ENCODE measurements at regions not wholly inside any gene's neighbourhood (a gene's known extent, or its start where the extent isn't known, plus 50 kb on each side); places are given as distances from the start of the nearest gene placed in this dataset.

GRCh38 chr4:95625020-95625419 lies 76.2 kb upstream of the UNC5C start:
- Histone ChIP-seq H3K4me1 (peaks cover 15% of the 10 kb centered on the region), H3K27me3 (no peaks in the 10 kb centered on the region), H3K4me3 (ENCODE audit: low read depth, low read length) (no peak overlapping the region), H3K36me3 (no peaks in the 10 kb centered on the region), H3K9me3 (no peaks in the 10 kb centered on the region)
- TF ChIP-seq CTCF (IDR thresholded peaks at IDR 0.05; ENCODE audit: low read depth, low read length), result no peak
- DNase-seq, result peak; percentile 30

DNA sequence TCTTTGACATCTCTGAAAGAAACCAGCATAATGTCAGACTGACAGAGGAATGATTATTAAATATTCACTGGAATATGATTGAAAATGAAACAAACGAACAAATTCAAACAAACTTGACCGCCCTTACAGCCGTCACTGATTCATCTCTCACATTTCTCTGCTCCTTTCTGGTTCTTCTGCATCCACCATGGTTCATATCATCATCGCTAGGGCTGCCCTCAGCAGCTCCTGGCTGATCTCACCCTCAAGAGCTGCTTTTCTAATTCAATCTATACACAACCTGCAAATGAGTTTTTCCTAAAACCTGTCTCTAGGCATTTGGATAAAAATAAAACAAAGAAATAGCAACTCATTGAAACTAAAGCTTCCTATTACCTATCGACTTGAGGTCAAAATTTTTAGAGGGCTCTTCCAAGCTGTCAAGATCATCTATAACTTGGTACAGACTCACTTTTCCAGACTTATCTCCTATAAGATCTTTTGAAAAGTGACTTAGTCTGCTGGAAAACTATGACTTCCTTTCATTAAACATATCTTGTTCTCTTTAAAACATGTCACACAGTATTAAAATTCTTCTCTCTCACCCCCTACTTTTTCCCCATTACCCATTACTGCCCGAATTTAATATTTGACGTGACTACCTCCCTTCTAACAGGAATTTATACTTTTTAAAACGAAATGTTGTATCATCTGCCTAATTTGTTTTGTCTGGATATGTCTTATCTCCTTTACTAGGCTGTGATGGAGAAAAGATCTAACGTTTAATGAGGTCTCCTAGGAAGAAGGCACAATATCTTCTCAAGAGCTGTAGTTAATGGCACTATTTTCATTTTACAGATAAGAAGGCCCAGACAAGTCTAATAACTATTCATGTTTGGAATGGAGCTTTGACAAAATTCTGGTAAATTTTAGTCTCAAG lies 71.0 kb upstream of the UNC5C start:
- H3K4me1 ChIP-seq, result peaks cover 10% of the 10 kb centered on the region
- no peak for TF ChIP-seq CTCF (IDR thresholded peaks at IDR 0.05; ENCODE audit: low read depth, low read length)
- no peak for DNase-seq

DNA sequence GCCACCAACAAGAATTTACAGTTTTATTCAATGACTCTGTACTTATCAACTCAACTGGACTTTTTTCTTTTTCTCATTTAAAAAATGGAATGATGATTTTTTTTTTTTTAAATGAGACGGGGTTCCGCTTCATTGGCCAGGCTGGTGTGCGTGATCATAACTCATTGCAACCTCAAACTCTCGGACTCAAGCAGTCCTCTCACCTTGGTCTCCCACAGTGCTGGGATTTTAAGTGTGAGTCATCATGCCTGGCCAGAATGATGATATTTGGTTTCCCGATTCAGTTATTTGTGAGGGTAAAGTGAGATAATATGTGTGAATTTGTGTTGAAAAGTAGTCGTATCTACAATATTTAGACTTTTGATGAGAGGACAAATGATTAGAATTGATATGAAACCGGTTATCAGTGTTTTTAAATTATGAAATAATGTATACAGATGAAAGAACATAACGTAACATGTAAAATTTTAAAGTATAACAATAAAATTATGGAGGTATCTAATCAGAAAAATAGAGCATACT lies 66.0 kb upstream of the UNC5C start:
- TF ChIP-seq CTCF (IDR thresholded peaks at IDR 0.05; ENCODE audit: low read depth, low read length), result no peak
- H3K4me1 ChIP-seq, result no peaks in the 10 kb centered on the region; the same call in 1 of the 2 replicates
- no peak for DNase-seq
- H3K27me3 ChIP-seq, result no peaks in the 10 kb centered on the region
- H3K4me3 ChIP-seq (ENCODE audit: low read depth, low read length), result no peak overlapping the region
- no peaks in the 10 kb centered on the region for H3K9me3 ChIP-seq
- no peaks in the 10 kb centered on the region for H3K36me3 ChIP-seq

More for the DNA sequence above, 71.0 kb upstream of the UNC5C start:
- Histone ChIP-seq H3K9me3 (no peaks in the 10 kb centered on the region), H3K4me3 (ENCODE audit: low read depth, low read length) (no peak overlapping the region), H3K27me3 (no peaks in the 10 kb centered on the region), H3K36me3 (no peaks in the 10 kb centered on the region)

DNA sequence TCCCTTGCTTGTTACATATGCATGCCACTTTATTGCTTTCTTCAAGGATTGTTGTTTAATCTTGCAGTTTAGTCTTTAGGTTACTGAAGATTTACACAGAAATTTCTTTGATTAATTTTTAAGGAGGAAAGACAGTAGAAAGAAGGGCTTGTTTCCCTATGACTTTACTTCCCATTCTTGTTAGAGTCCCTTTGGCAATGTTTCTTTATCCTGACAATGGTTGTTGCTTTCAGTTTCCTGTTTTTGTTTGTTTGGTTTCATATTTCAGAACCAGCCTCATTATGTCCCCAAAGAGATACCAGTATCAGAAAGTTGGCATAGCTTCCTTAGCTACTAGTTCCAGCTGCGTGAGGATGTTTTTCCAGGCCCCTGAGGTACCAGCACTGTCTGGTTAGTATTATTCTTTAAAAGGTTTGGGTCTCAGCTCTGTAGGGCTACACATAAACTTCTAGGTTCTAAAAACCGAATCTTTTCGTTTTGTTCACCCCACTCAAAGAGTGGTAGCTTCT lies 61.3 kb upstream of the UNC5C start:
- no peaks in the 10 kb centered on the region for H3K9me3 ChIP-seq
- H3K4me1 ChIP-seq, result no peaks in the 10 kb centered on the region
- TF ChIP-seq CTCF (IDR thresholded peaks at IDR 0.05; ENCODE audit: low read depth, low read length), result no peak
- no peak overlapping the region for H3K4me3 ChIP-seq (ENCODE audit: low read depth, low read length)
- no peaks in the 10 kb centered on the region for H3K36me3 ChIP-seq
- no peak for DNase-seq
- no peaks in the 10 kb centered on the region for H3K27me3 ChIP-seq

- H3K36me3 ChIP-seq, result no peaks in the 10 kb centered on the region
- TF ChIP-seq CTCF (IDR thresholded peaks at IDR 0.05; ENCODE audit: low read depth, low read length), result no peak
- no peak for DNase-seq
- H3K4me1 ChIP-seq, result no peaks in the 10 kb centered on the region
- H3K27me3 ChIP-seq, result no peaks in the 10 kb centered on the region
- no peak overlapping the region for H3K4me3 ChIP-seq (ENCODE audit: low read depth, low read length)
- no peaks in the 10 kb centered on the region for H3K9me3 ChIP-seq
These were observed 58.0 kb upstream of the UNC5C start for GRCh38 chr4:95606739-95607138.

DNA sequence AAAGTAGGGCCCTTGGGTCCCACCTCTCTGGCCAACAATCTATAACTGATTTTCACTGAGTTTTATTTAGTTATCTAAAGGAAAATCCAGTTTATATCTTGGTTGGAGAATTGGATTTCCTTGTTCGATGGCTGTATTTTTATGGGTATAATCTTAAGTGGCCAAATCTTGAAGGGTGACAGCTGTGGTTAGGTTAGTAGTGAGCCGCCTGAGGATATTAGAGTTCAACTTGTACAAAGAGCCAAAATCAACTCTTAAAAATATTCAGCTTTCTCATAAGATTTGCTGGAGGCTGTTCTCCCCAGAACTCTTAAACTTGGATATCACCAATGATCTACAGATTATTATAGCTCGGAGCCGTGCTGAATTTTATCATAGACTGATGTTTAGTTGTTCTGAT lies 54.6 kb upstream of the UNC5C start:
- DNase-seq, result no peak
- H3K4me1 ChIP-seq, result no peaks in the 10 kb centered on the region
- no peak for TF ChIP-seq CTCF (IDR thresholded peaks at IDR 0.05; ENCODE audit: low read depth, low read length)
- H3K9me3 ChIP-seq, result no peaks in the 10 kb centered on the region
- H3K36me3 ChIP-seq, result no peaks in the 10 kb centered on the region
- no peak overlapping the region for H3K4me3 ChIP-seq (ENCODE audit: low read depth, low read length)
- no peaks in the 10 kb centered on the region for H3K27me3 ChIP-seq
